Naive thymus-derived CD4-positive, alpha-beta T cell (primary cell): ENCODE measurements at regions not wholly inside any gene's neighbourhood (a gene's known extent, or its start where the extent isn't known, plus 50 kb on each side); places are given as distances from the start of the nearest gene placed in this dataset.

Experiments used
- ATAC-seq: fragments of 150-1000 bp; cut with Tn5 transposase; 2 replicates; pipeline ENCODE4 v1.10.0; 2021; ENCODE audit warnings: mild to moderate bottlenecking, moderate library complexity
- CTCF ChIA-PET: fragments of 350-600 bp; sonication (Branson Sonifier 250); formaldehyde crosslinking; loops from one replicate; lab custom pipeline; 2021; ENCODE audit warnings: antibody characterized with exemption; lab: Charles Lee
- POLR2A ChIA-PET: fragments of 350-600 bp; sonication (Branson Sonifier 250); formaldehyde crosslinking; loops from one replicate; lab custom pipeline; 2021; ENCODE audit warnings: antibody characterized with exemption, inconsistent platforms; lab: Charles Lee
- DNase-seq, 9 donors: peaks; one replicate each; pipeline versions ENCODE4 v3.0.0 to v3.0.0-alpha.2; 2020 to 2022; ENCODE audit warnings: mixed read lengths in 1 of 9
- H3K27ac ChIP-seq: one replicate; pipeline ENCODE4 v1.7.0; 2013; ENCODE audit warnings: mild to moderate bottlenecking, low read depth, low read length, moderate library complexity
- H3K27me3 ChIP-seq, 2 donors: one replicate each; pipeline ENCODE4 v1.7.0; 2013; ENCODE audit warnings: low read length in 2 of 2, mild to moderate bottlenecking in 2 of 2, moderate library complexity in 2 of 2; ENCODE audit not compliant: control insufficient read depth in 2 of 2, insufficient read depth in 2 of 2
- H3K36me3 ChIP-seq, 3 experiments: 1 replicate in 2 of 3; 2 replicates in 1 of 3; pipeline ENCODE4 v1.7.0; 2013; ENCODE audit warnings: low read length in 3 of 3, mild to moderate bottlenecking in 3 of 3, moderate library complexity in 1 of 3; ENCODE audit not compliant: insufficient read depth in 3 of 3, control insufficient read depth in 2 of 3
- H3K4me1 ChIP-seq, 2 donors: one replicate each; pipeline ENCODE4 v1.7.0; 2013; ENCODE audit warnings: low read length in 2 of 2, mild to moderate bottlenecking in 2 of 2, moderate library complexity in 1 of 2; ENCODE audit not compliant: control insufficient read depth in 2 of 2, insufficient read depth in 2 of 2
- H3K4me3 ChIP-seq: 2 replicates; pipeline ENCODE4 v1.7.0; 2013; ENCODE audit warnings: mild to moderate bottlenecking, low read length
- H3K9me3 ChIP-seq, 3 experiments: 1 replicate in 2 of 3; 2 replicates in 1 of 3; pipeline ENCODE4 v1.7.0; 2013; ENCODE audit warnings: low read length in 3 of 3; ENCODE audit not compliant: control insufficient read depth in 2 of 3
- H3K27ac Mint-ChIP-seq, 9 donors: one replicate each; pipeline ENCODE4 v1.8.0; 2020 to 2022; ENCODE audit warnings: mixed read lengths in 9 of 9, mild to moderate bottlenecking in 8 of 9, moderate library complexity in 5 of 9, inconsistent platforms in 2 of 9
- H3K27me3 Mint-ChIP-seq, 5 donors: one replicate each; pipeline ENCODE4 v1.8.0; 2021 to 2022; ENCODE audit warnings: mixed read lengths in 5 of 5, mild to moderate bottlenecking in 1 of 5
- H3K36me3 Mint-ChIP-seq, 5 donors: one replicate each; pipeline ENCODE4 v1.8.0; 2020 to 2022; ENCODE audit warnings: mixed read lengths in 5 of 5, mild to moderate bottlenecking in 3 of 5, inconsistent platforms in 1 of 5
- H3K4me1 Mint-ChIP-seq, 7 donors: one replicate each; pipeline ENCODE4 v1.8.0; 2020 to 2022; ENCODE audit warnings: mixed read lengths in 7 of 7, mild to moderate bottlenecking in 3 of 7, inconsistent platforms in 1 of 7
- H3K4me3 Mint-ChIP-seq, 10 donors: one replicate each; pipeline ENCODE4 v1.8.0; 2020 to 2022; ENCODE audit warnings: mild to moderate bottlenecking in 10 of 10, mixed read lengths in 10 of 10, moderate library complexity in 6 of 10, inconsistent platforms in 2 of 10
- H3K9me3 Mint-ChIP-seq, 11 donors: one replicate each; pipeline ENCODE4 v1.8.0; 2020 to 2022; ENCODE audit warnings: mixed read lengths in 11 of 11, mild to moderate bottlenecking in 4 of 11, inconsistent platforms in 1 of 11, moderate library complexity in 1 of 11
- intact Hi-C, 2 donors: fragments of 100-400 bp; cut with micrococcal nuclease; formaldehyde crosslinking; loops; one replicate each; pipeline ENCODE4 v1.15.1; 2023

DNA sequence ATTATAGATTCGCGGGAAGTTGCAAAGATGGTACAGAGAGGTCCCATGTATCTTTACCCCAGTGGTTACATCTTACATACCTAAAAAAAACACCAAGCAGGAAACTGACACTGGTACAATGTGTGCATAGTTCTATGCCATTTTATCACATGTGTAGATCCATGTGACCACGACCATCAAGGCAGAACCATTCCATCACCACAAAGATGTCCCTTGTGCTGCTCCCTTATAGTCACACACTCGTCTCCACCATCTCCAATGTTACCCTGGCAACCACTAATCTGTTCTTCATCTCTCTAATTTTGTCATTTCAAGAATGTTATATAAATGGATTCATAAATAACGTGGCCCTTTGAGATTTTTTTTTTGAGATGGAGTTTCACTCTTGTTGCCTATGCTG, 156.9 kb upstream of the MAGI3 start:
- peaks cover 3 to 11% (median 9%) of the 10 kb centered on the region in 5 donors for H3K27me3 Mint-ChIP-seq
- H3K9me3 Mint-ChIP-seq: peaks cover 0 to 2% (median 0%) of the 10 kb centered on the region in 11 donors
- no peak overlapping the region for H3K4me3 Mint-ChIP-seq
- H3K36me3 Mint-ChIP-seq: no peaks in the 10 kb centered on the region
- no peaks in the 10 kb centered on the region for H3K36me3 ChIP-seq
- POLR2A ChIA-PET: no interaction called here
- intact Hi-C loops: no loop called here
- H3K27ac ChIP-seq: no peak overlapping the region
- no peak for DNase-seq
- H3K27ac Mint-ChIP-seq: no peak overlapping the region
- no peak for ATAC-seq
- no peaks in the 10 kb centered on the region for H3K27me3 ChIP-seq
- no peaks in the 10 kb centered on the region for H3K9me3 ChIP-seq
- no peaks in the 10 kb centered on the region for H3K4me1 ChIP-seq
- CTCF ChIA-PET: no interaction called here
- H3K4me1 Mint-ChIP-seq: no peaks in the 10 kb centered on the region
- no peak overlapping the region for H3K4me3 ChIP-seq

DNA sequence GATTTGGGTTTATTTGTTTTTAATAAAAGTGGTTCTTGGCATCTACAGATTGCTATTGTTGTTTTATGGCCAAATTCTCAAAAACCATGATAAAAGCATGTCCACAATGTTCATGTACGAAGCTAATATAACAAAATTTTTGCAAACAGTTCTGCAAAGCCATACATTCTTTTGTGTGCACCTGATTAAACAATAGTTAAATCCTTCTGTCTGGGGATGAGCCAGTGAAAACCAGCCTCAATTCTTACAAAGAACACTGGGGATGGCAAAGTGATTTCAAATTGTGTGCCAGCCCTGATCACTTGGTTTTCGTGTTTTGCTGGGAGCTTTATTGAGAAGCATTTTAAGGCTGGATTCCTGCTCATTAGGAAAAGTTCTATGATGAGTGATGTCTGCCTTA, 149.1 kb upstream of the MAGI3 start:
- ChIA-PET CTCF (interaction anchor here (0.7 kb wide), 1 partner anchor 94 kb away, joined by 5 read pairs; no protein-coding TSS in a partner anchor), POLR2A (no interaction called here)
- H3K27ac ChIP-seq: no peak overlapping the region
- DNase-seq (no peak), ATAC-seq (no peak)
- no peaks in the 10 kb centered on the region for H3K4me1 Mint-ChIP-seq
- peaks cover 0 to 10% (median 4%) of the 10 kb centered on the region in 5 donors for H3K27me3 Mint-ChIP-seq
- H3K4me3 Mint-ChIP-seq: no peak overlapping the region
- H3K36me3 ChIP-seq: no peaks in the 10 kb centered on the region
- H3K9me3 ChIP-seq: no peaks in the 10 kb centered on the region
- no peaks in the 10 kb centered on the region for H3K27me3 ChIP-seq
- H3K4me3 ChIP-seq: no peak overlapping the region
- H3K4me1 ChIP-seq: no peaks in the 10 kb centered on the region
- intact Hi-C loops: no loop called here
- H3K27ac Mint-ChIP-seq: no peak overlapping the region
- H3K9me3 Mint-ChIP-seq: peaks cover 0 to 2% (median 0%) of the 10 kb centered on the region in 11 donors
- no peaks in the 10 kb centered on the region for H3K36me3 Mint-ChIP-seq

DNA sequence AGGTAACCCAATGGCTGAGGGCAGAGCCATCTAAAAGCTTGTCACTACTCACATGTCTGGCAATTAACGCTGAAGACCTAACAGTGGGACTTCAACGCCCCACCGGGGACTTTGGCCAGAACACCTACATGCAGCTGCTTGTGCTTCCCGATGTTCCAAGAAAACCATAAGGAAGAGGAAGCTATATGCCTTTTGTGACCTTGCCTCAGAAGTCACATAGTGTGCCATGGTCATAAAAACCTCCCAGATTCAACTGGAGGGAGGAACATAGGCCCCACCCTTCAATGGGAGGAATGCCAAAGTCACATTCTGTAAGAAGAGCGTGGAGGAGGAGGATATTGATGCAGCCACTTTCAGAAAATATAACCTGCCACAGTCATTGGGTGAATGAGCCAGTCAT, 147.8 kb upstream of the MAGI3 start:
- no peaks in the 10 kb centered on the region for H3K9me3 Mint-ChIP-seq
- no peaks in the 10 kb centered on the region for H3K9me3 ChIP-seq
- ATAC-seq (no peak), DNase-seq (no peak)
- H3K27ac Mint-ChIP-seq: no peak overlapping the region
- no peak overlapping the region for H3K4me3 ChIP-seq
- H3K4me1 ChIP-seq: no peaks in the 10 kb centered on the region
- ChIA-PET CTCF (no interaction called here), POLR2A (no interaction called here)
- H3K36me3 Mint-ChIP-seq: no peaks in the 10 kb centered on the region
- intact Hi-C loops: no loop called here
- H3K4me1 Mint-ChIP-seq: no peaks in the 10 kb centered on the region
- H3K4me3 Mint-ChIP-seq: no peak overlapping the region
- peaks cover 0 to 10% (median 8%) of the 10 kb centered on the region in 5 donors for H3K27me3 Mint-ChIP-seq
- H3K27ac ChIP-seq: no peak overlapping the region
- H3K36me3 ChIP-seq: no peaks in the 10 kb centered on the region
- H3K27me3 ChIP-seq: no peaks in the 10 kb centered on the region

DNA sequence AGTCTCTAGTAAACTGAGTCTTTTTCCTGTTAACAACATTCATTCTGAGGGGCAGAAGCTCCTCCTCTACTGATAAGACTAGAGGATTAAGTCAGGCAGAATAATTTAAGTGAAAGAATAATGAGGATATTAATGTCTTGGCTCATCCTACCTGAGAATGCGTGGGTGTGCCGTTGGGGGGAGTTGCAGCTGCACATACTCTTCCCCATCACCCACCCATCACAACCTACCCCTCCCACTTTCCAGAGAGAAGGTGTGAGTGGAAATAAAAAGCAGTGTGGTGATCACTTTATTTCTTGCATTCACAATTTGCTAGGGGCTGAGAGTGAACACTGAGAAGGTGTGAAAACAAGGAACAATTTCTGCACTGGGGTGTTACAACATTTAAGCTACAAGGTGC, 146.8 kb upstream of the MAGI3 start:
- H3K9me3 ChIP-seq: no peaks in the 10 kb centered on the region
- no peak overlapping the region for H3K4me3 Mint-ChIP-seq
- H3K4me3 ChIP-seq: no peak overlapping the region
- no peak overlapping the region for H3K27ac Mint-ChIP-seq
- ChIA-PET POLR2A (no interaction called here), CTCF (no interaction called here)
- H3K36me3 ChIP-seq: no peaks in the 10 kb centered on the region
- H3K27ac ChIP-seq: no peak overlapping the region
- ATAC-seq (no peak), DNase-seq (no peak)
- no peaks in the 10 kb centered on the region for H3K36me3 Mint-ChIP-seq
- no peaks in the 10 kb centered on the region for H3K9me3 Mint-ChIP-seq
- H3K4me1 ChIP-seq: no peaks in the 10 kb centered on the region
- H3K27me3 Mint-ChIP-seq: peaks cover 0 to 12% (median 9%) of the 10 kb centered on the region in 5 donors
- no peaks in the 10 kb centered on the region for H3K27me3 ChIP-seq
- intact Hi-C loops: no loop called here
- no peaks in the 10 kb centered on the region for H3K4me1 Mint-ChIP-seq

DNA sequence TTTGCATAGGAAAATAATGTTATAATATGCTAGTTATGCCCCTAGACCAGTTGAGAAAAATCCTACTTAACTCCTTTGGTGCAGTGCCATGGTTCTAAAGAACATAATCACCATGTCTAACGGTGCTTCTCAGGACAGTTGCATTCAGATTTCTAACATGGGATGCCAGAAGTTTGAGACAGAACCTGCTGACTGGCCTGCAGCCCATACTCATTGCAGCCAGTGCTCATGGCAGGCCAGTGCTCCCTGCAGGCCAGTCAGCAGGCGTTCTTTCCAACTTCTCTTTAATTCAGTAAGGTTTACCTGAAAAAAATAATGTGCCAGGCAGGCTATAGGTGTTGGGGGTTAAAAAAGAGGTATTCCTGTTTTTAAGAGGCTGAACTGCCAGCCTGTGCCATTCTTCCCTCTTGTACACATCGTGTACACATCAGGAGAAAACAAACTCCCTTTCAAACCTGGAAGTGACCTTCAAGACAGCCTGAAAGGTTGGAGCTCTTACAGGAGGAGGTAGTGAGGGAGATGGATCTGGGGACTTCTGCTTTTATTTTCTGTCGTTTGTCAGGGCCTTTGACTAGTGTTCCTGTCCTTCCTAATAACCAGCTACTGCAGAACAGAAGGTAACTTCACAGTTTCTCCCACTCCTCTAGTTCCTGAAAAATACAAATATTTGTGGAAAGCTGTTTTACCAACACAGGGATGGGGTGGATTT, 146.0 kb upstream of the MAGI3 start:
- DNase-seq (no peak), ATAC-seq (no peak)
- no peak overlapping the region for H3K27ac Mint-ChIP-seq
- POLR2A ChIA-PET: no interaction called here
- no peaks in the 10 kb centered on the region for H3K9me3 ChIP-seq
- no peak overlapping the region for H3K4me3 Mint-ChIP-seq
- H3K4me1 Mint-ChIP-seq: no peaks in the 10 kb centered on the region
- no peak overlapping the region for H3K4me3 ChIP-seq
- no peaks in the 10 kb centered on the region for H3K36me3 ChIP-seq
- H3K9me3 Mint-ChIP-seq: no peaks in the 10 kb centered on the region
- H3K27ac ChIP-seq: no peak overlapping the region
- H3K4me1 ChIP-seq: no peaks in the 10 kb centered on the region
- H3K27me3 Mint-ChIP-seq: peaks cover 0 to 12% (median 9%) of the 10 kb centered on the region in 5 donors
- CTCF ChIA-PET: no interaction called here
- no peaks in the 10 kb centered on the region for H3K27me3 ChIP-seq
- no peaks in the 10 kb centered on the region for H3K36me3 Mint-ChIP-seq
- intact Hi-C loops: no loop called here

DNA sequence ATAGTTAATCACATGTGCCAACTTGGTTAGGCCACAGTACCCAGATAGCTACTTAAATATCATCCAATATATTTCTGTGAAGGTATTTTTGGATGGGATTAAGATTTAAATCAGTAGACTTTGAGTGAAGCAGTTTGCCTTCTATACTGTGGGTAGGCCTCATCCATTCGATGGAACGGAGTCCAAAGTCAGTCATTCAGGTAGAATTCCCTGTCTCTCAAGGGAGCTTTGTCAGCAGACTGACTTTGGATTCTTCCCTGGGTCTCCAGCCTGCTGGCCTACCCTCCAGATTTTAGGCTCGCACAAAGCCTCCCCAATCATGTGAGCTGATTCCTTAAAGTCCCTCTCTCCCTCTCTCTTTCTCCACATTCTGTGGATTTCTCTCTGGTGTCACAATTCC, 145.1 kb upstream of the MAGI3 start:
- Mint-ChIP-seq H3K36me3 (no peaks in the 10 kb centered on the region), H3K27ac (no peak overlapping the region), H3K4me1 (no peaks in the 10 kb centered on the region), H3K4me3 (no peak overlapping the region), H3K9me3 (no peaks in the 10 kb centered on the region), H3K27me3 (peaks cover 4 to 12% (median 7%) of the 10 kb centered on the region in 5 donors)
- H3K36me3 ChIP-seq: no peaks in the 10 kb centered on the region
- no peak overlapping the region for H3K4me3 ChIP-seq
- no peaks in the 10 kb centered on the region for H3K9me3 ChIP-seq
- H3K4me1 ChIP-seq: no peaks in the 10 kb centered on the region
- H3K27me3 ChIP-seq: no peaks in the 10 kb centered on the region
- intact Hi-C loops: no loop called here
- ChIA-PET POLR2A (no interaction called here), CTCF (no interaction called here)
- no peak overlapping the region for H3K27ac ChIP-seq
- ATAC-seq (no peak), DNase-seq (no peak)

- H3K27ac ChIP-seq: no peak overlapping the region
- no peaks in the 10 kb centered on the region for H3K27me3 ChIP-seq
- H3K4me1 ChIP-seq: no peaks in the 10 kb centered on the region
- H3K4me3 Mint-ChIP-seq: no peak overlapping the region
- no peak for DNase-seq
- H3K27me3 Mint-ChIP-seq: peaks cover 4 to 15% (median 10%) of the 10 kb centered on the region in 5 donors
- ATAC-seq: no peak
- H3K9me3 ChIP-seq: no peaks in the 10 kb centered on the region
- POLR2A ChIA-PET: no interaction called here
- peaks cover 0 to 1% (median 0%) of the 10 kb centered on the region in 11 donors for H3K9me3 Mint-ChIP-seq
- CTCF ChIA-PET: no interaction called here
- H3K36me3 Mint-ChIP-seq: no peaks in the 10 kb centered on the region
- H3K4me3 ChIP-seq: no peak overlapping the region
- H3K36me3 ChIP-seq: no peaks in the 10 kb centered on the region
- intact Hi-C loops: no loop called here
- no peak overlapping the region for H3K27ac Mint-ChIP-seq
- no peaks in the 10 kb centered on the region for H3K4me1 Mint-ChIP-seq
These were observed 143.4 kb upstream of the MAGI3 start for GRCh38 chr1:113246929-113247328.
